ENCODE measurements at regions not wholly inside any gene's neighbourhood (a gene's known extent, or its start where the extent isn't known, plus 50 kb on each side); places are given as distances from the start of the nearest gene placed in this dataset.
"Not testable (repeated sequence)": the region's sequence is repeated elsewhere in the genome, so short reads cannot be mapped to it uniquely, and the experiment has no call there.

DNA sequence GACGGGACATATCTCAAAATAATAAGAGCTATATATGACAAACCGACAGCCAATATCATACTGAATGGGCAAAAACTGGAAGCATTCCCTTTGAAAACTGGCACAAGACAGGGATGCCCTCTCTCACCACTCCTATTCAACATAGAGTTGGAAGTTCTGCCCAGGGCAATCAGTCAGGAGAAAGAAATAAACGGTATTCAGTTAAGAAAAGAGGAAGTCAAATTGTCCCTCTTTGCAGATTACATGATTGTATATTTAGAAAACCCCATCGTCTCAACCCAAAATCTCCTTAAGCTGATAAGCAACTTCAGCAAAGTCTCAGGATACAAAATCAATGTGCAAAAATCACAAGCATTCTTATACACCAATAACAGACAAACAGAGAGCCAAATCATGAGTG is 211.5 kb downstream of the MEMO1 start:
- CTCF ChIA-PET; H3K4me1 ChIP-seq (ENCODE audit: control extremely low read depth in 1 of 4, control insufficient read depth in 4 of 4, insufficient read depth in 4 of 4, low read length in 3 of 4); POLR2A ChIA-PET; H3K4me3 ChIP-seq (ENCODE audit: control insufficient read depth in 1 of 7, extremely low read depth in 1 of 7, insufficient read depth in 4 of 7, low read depth in 2 of 7, low read length in 6 of 7); H3K9me3 ChIP-seq (ENCODE audit: control extremely low read depth in 1 of 5, control insufficient read depth in 4 of 5, insufficient read depth in 2 of 5, low read depth in 1 of 5, low read length in 4 of 5); H3K36me3 ChIP-seq (ENCODE audit: control insufficient read depth in 4 of 4, insufficient read depth in 4 of 4, low read length in 3 of 4); H3K27ac ChIP-seq (ENCODE audit: insufficient read depth in 1 of 2, low read depth in 1 of 2, low read length in 2 of 2, poor library complexity in 1 of 2, severe bottlenecking in 2 of 2); H3K27me3 ChIP-seq (replicated peaks in 2 of 5; ENCODE audit: control insufficient read depth in 4 of 5, insufficient read depth in 5 of 5, low read length in 4 of 5); DNase-seq: not testable (repeated sequence)
- WGBS (ENCODE audit: insufficient coverage), result 100% methylated on average over 1 of the region's 4 CpGs

DNA sequence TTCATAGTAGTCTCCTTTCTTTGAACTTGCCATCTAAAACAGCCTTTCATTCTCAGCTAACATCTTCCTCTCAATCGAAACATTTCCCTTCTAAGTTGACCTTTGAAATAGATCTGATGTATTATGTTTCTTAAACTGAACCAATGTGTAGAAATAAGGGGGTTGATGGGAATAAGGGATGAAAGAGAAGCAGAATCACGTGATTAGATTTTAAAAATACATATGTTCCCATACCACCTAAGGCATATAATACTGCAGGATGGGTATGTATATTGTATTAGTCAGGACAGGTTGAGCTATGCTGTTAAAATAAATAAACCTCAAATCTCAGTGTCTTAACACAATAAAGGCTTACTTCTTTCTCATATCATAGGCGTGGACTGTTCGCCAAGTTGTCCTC is 207.5 kb upstream of the SRD5A2 start:
- DNase-seq, result no peak
- Histone ChIP-seq H3K9me3 (ENCODE audit: control extremely low read depth in 1 of 5, control insufficient read depth in 4 of 5, insufficient read depth in 2 of 5, low read depth in 1 of 5, low read length in 4 of 5) (peaks cover 0 to 5% (median 2%) of the 10 kb centered on the region in 5 experiments), H3K27me3 (replicated peaks in 2 of 5; ENCODE audit: control insufficient read depth in 4 of 5, insufficient read depth in 5 of 5, low read length in 4 of 5) (no peaks in the 10 kb centered on the region), H3K4me3 (ENCODE audit: control insufficient read depth in 1 of 7, extremely low read depth in 1 of 7, insufficient read depth in 4 of 7, low read depth in 2 of 7, low read length in 6 of 7) (no peak overlapping the region), H3K36me3 (ENCODE audit: control insufficient read depth in 4 of 4, insufficient read depth in 4 of 4, low read length in 3 of 4) (no peaks in the 10 kb centered on the region), H3K4me1 (ENCODE audit: control extremely low read depth in 1 of 4, control insufficient read depth in 4 of 4, insufficient read depth in 4 of 4, low read length in 3 of 4) (no peaks in the 10 kb centered on the region), H3K27ac (ENCODE audit: insufficient read depth in 1 of 2, low read depth in 1 of 2, low read length in 2 of 2, poor library complexity in 1 of 2, severe bottlenecking in 2 of 2) (no peak overlapping the region)
- CTCF ChIA-PET, result no interaction called here
- POLR2A ChIA-PET, result no interaction called here
- 92% methylated on average over 2 of the region's 4 CpGs for WGBS (ENCODE audit: insufficient coverage)

DNA sequence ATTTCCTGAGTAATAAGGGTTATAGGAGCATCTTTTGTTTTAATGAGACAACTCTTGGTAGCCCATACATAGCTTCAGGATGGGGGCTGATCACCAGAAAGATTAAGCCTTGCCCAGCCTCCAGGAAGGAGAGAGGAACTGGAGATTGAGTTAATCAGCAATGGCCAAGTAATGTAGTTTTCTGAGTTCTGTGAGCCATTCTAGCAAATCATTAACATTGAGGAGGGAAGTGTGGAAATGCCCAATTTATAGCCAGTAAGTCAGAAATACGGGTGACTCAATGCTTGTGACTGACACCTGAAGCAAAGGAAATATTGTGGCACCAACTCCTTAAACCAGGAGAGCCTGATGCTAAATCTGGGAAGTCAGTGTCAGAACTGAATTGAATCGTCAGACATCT is 205.1 kb upstream of the SRD5A2 start:
- Histone ChIP-seq H3K4me3 (ENCODE audit: control insufficient read depth in 1 of 7, extremely low read depth in 1 of 7, insufficient read depth in 4 of 7, low read depth in 2 of 7, low read length in 6 of 7) (no peak overlapping the region), H3K27me3 (replicated peaks in 2 of 5; ENCODE audit: control insufficient read depth in 4 of 5, insufficient read depth in 5 of 5, low read length in 4 of 5) (no peaks in the 10 kb centered on the region), H3K36me3 (ENCODE audit: control insufficient read depth in 4 of 4, insufficient read depth in 4 of 4, low read length in 3 of 4) (no peaks in the 10 kb centered on the region), H3K4me1 (ENCODE audit: control extremely low read depth in 1 of 4, control insufficient read depth in 4 of 4, insufficient read depth in 4 of 4, low read length in 3 of 4) (no peaks in the 10 kb centered on the region), H3K27ac (ENCODE audit: insufficient read depth in 1 of 2, low read depth in 1 of 2, low read length in 2 of 2, poor library complexity in 1 of 2, severe bottlenecking in 2 of 2) (no peak overlapping the region), H3K9me3 (ENCODE audit: control extremely low read depth in 1 of 5, control insufficient read depth in 4 of 5, insufficient read depth in 2 of 5, low read depth in 1 of 5, low read length in 4 of 5) (peaks cover 0 to 16% (median 3%) of the 10 kb centered on the region in 5 experiments)
- POLR2A ChIA-PET, result no interaction called here
- WGBS (ENCODE audit: insufficient coverage), result 67% methylated on average over 1 of the region's 2 CpGs
- DNase-seq, result no peak
- CTCF ChIA-PET, result no interaction called here

DNA sequence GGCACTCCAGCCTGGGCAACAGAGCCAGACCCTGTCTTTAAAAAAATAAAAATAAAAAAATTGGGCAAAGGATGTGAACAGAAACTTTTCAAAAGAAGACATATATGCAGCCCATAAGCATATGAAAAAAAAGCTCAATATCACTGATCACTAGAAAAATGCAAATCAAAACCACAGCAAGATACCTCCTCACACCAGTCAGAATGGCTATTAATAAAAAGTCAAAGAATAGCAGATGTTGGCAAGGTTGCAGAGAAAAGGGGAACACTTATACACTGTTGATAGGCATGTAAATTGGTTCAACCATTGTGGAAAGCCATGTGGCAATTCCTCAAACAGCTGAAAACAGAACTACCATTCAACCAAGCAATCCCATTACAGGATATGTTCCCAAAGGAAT is 204.1 kb upstream of the SRD5A2 start:
- H3K36me3 ChIP-seq (ENCODE audit: control insufficient read depth in 4 of 4, insufficient read depth in 4 of 4, low read length in 3 of 4), result no peaks in the 10 kb centered on the region
- no peak overlapping the region for H3K4me3 ChIP-seq (ENCODE audit: control insufficient read depth in 1 of 7, extremely low read depth in 1 of 7, insufficient read depth in 4 of 7, low read depth in 2 of 7, low read length in 6 of 7)
- ChIA-PET POLR2A (no interaction called here), CTCF (no interaction called here)
- H3K9me3 ChIP-seq (ENCODE audit: control extremely low read depth in 1 of 5, control insufficient read depth in 4 of 5, insufficient read depth in 2 of 5, low read depth in 1 of 5, low read length in 4 of 5), result peaks cover 0 to 19% (median 3%) of the 10 kb centered on the region in 5 experiments
- DNase-seq, result no peak
- no peak overlapping the region for H3K27ac ChIP-seq (ENCODE audit: insufficient read depth in 1 of 2, low read depth in 1 of 2, low read length in 2 of 2, poor library complexity in 1 of 2, severe bottlenecking in 2 of 2)
- no peaks in the 10 kb centered on the region for H3K4me1 ChIP-seq (ENCODE audit: control extremely low read depth in 1 of 4, control insufficient read depth in 4 of 4, insufficient read depth in 4 of 4, low read length in 3 of 4)
- no peaks in the 10 kb centered on the region for H3K27me3 ChIP-seq (replicated peaks in 2 of 5; ENCODE audit: control insufficient read depth in 4 of 5, insufficient read depth in 5 of 5, low read length in 4 of 5)

DNA sequence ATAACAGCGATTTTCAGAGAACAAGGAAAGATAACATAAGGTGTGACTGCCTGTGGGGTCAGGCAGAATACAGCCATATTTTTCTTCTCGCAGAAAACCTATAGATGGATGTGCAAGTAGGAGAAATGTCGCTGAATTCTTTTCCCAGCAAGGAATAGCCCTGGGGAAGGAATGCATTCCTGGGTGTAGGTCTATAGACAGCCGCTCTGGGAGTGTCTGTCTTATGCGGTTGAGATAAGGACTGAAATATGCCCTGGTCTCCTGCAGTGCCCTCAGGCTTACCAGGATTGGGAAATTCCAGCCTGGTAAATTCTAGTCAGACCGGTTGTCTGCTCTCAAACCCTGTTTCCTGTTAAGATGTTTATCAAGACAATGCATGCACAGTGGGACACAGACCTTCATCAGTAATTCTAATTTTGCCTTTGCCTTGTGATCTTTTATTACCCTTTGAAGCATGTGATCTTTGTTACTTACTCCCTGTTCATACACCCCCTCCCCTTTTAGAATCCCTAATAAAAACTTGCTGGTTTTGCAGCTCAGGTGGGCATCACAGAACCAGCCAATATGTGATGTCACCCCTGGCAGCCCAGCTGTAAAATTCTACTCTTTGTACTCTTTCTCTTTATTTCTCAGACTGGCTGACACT is 202.8 kb upstream of the SRD5A2 start:
- H3K27me3 ChIP-seq (replicated peaks in 2 of 5; ENCODE audit: control insufficient read depth in 4 of 5, insufficient read depth in 5 of 5, low read length in 4 of 5); H3K4me3 ChIP-seq (ENCODE audit: control insufficient read depth in 1 of 7, extremely low read depth in 1 of 7, insufficient read depth in 4 of 7, low read depth in 2 of 7, low read length in 6 of 7); H3K27ac ChIP-seq (ENCODE audit: insufficient read depth in 1 of 2, low read depth in 1 of 2, low read length in 2 of 2, poor library complexity in 1 of 2, severe bottlenecking in 2 of 2); H3K36me3 ChIP-seq (ENCODE audit: control insufficient read depth in 4 of 4, insufficient read depth in 4 of 4, low read length in 3 of 4); POLR2A ChIA-PET; DNase-seq; H3K4me1 ChIP-seq (ENCODE audit: control extremely low read depth in 1 of 4, control insufficient read depth in 4 of 4, insufficient read depth in 4 of 4, low read length in 3 of 4): not testable (repeated sequence)
- CTCF ChIA-PET, result interaction anchor here (0.9 kb wide), 1 partner anchor 13 kb away, joined by 3 read pairs; no protein-coding TSS in a partner anchor
- peaks cover 0 to 19% (median 3%) of the 10 kb centered on the region in 5 experiments for H3K9me3 ChIP-seq (ENCODE audit: control extremely low read depth in 1 of 5, control insufficient read depth in 4 of 5, insufficient read depth in 2 of 5, low read depth in 1 of 5, low read length in 4 of 5)
- WGBS (ENCODE audit: insufficient coverage), result 77% methylated on average over 4 of the region's 6 CpGs

DNA sequence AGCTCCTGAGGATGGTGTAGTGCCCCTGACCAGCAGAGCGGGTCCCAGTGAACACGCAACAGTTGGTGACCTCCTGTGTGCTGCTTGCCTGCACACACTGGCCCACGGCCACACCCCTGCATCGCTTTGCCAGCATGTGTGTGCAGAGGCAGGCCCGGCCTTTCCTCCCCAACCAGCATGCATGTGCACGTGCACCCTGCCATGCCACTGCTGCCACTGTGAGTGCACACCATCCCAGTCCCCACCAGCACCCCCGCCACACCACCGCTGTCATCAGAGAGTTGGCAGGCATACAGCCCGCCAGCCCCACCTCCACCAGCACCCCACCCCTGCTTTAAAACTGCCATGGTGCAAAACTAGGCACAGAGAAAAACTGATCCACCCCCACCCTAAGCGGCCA is 197.4 kb upstream of the SRD5A2 start:
- H3K9me3 ChIP-seq (ENCODE audit: control extremely low read depth in 1 of 5, control insufficient read depth in 4 of 5, insufficient read depth in 2 of 5, low read depth in 1 of 5, low read length in 4 of 5), result peaks cover 0 to 13% (median 0%) of the 10 kb centered on the region in 5 experiments
- H3K4me3 ChIP-seq (ENCODE audit: control insufficient read depth in 1 of 7, extremely low read depth in 1 of 7, insufficient read depth in 4 of 7, low read depth in 2 of 7, low read length in 6 of 7), result no peak overlapping the region
- no peaks in the 10 kb centered on the region for H3K4me1 ChIP-seq (ENCODE audit: control extremely low read depth in 1 of 4, control insufficient read depth in 4 of 4, insufficient read depth in 4 of 4, low read length in 3 of 4)
- DNase-seq, result no peak
- no peaks in the 10 kb centered on the region for H3K36me3 ChIP-seq (ENCODE audit: control insufficient read depth in 4 of 4, insufficient read depth in 4 of 4, low read length in 3 of 4)
- WGBS (ENCODE audit: insufficient coverage), result 88% methylated on average over 9 of the region's 10 CpGs
- ChIA-PET POLR2A (no interaction called here), CTCF (no interaction called here)
- no peaks in the 10 kb centered on the region for H3K27me3 ChIP-seq (replicated peaks in 2 of 5; ENCODE audit: control insufficient read depth in 4 of 5, insufficient read depth in 5 of 5, low read length in 4 of 5)
- no peak overlapping the region for H3K27ac ChIP-seq (ENCODE audit: insufficient read depth in 1 of 2, low read depth in 1 of 2, low read length in 2 of 2, poor library complexity in 1 of 2, severe bottlenecking in 2 of 2)

DNA sequence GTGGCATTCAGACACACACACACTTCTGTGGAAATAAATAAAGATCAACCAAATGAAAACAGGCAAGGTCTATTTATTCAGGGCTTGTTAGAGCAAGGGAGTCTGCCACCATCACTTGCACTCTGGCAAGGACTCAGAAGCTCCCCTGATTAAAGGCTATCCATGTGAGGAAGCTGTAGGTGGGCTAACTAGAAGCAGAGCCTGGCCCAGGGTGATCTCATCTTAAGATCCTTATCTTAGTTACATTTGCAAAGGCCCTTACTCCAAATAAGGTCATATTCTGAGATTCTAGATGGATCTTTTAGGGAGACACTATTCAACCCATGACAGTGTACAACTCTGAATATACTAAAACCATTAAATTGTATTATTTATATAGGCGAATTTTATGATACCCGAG is 190.0 kb upstream of the SRD5A2 start:
- H3K27me3 ChIP-seq (replicated peaks in 2 of 5; ENCODE audit: control insufficient read depth in 4 of 5, insufficient read depth in 5 of 5, low read length in 4 of 5), result no peaks in the 10 kb centered on the region
- H3K9me3 ChIP-seq (ENCODE audit: control extremely low read depth in 1 of 5, control insufficient read depth in 4 of 5, insufficient read depth in 2 of 5, low read depth in 1 of 5, low read length in 4 of 5), result no peaks in the 10 kb centered on the region
- H3K27ac ChIP-seq (ENCODE audit: insufficient read depth in 1 of 2, low read depth in 1 of 2, low read length in 2 of 2, poor library complexity in 1 of 2, severe bottlenecking in 2 of 2), result no peak overlapping the region
- H3K4me1 ChIP-seq (ENCODE audit: control extremely low read depth in 1 of 4, control insufficient read depth in 4 of 4, insufficient read depth in 4 of 4, low read length in 3 of 4), result no peaks in the 10 kb centered on the region
- ChIA-PET CTCF (no interaction called here), POLR2A (no interaction called here)
- no peaks in the 10 kb centered on the region for H3K36me3 ChIP-seq (ENCODE audit: control insufficient read depth in 4 of 4, insufficient read depth in 4 of 4, low read length in 3 of 4)
- H3K4me3 ChIP-seq (ENCODE audit: control insufficient read depth in 1 of 7, extremely low read depth in 1 of 7, insufficient read depth in 4 of 7, low read depth in 2 of 7, low read length in 6 of 7), result no peak overlapping the region
- no CpG with 5 or more reads among the region's 2 CpGs for WGBS (ENCODE audit: insufficient coverage)
- no peak for DNase-seq

All from common myeloid progenitor, CD34-positive (primary cell).